T-cell (primary cell): ENCODE measurements at regions not wholly inside any gene's neighbourhood (a gene's known extent, or its start where the extent isn't known, plus 50 kb on each side); places are given as distances from the start of the nearest gene placed in this dataset.
"Not testable (repeated sequence)": the region's sequence is repeated elsewhere in the genome, so short reads cannot be mapped to it uniquely, and the experiment has no call there.

Experiments used
- ATAC-seq, 4 experiments: fragments of 200-7000 bp in 3 of 4; fragments of 150-1000 bp in 1 of 4; cut with Tn5 transposase; replicated peaks in 1 of 4; 1 replicate in 3 of 4; 2 replicates in 1 of 4; pipeline ENCODE4 v1.10.0; 2021; ENCODE audit warnings: moderate library complexity in 3 of 4, mild to moderate bottlenecking in 2 of 4, moderate number of reproducible peaks in 1 of 4
- CTCF ChIA-PET, 2 donors: fragments of 300-600 bp; sonication (Branson Sonifier 250); formaldehyde crosslinking; loops; one replicate each; lab custom pipeline; 2022; ENCODE audit warnings: antibody characterized with exemption in 2 of 2; lab: Charles Lee
- POLR2A ChIA-PET, 2 donors: fragments of 300-600 bp; sonication (Branson Sonifier 250); formaldehyde crosslinking; loops; one replicate each; lab custom pipeline; 2022; ENCODE audit warnings: antibody characterized with exemption in 2 of 2; lab: Charles Lee
- DNase-seq, 35 experiments: peaks; one replicate each; pipeline versions ENCODE4 v3.0.0 to v3.0.0-alpha.2; 2013 to 2023
- H3K27ac ChIP-seq: one replicate; pipeline ENCODE4 v1.5.1; 2013; ENCODE audit warnings: low read length
- H3K27me3 ChIP-seq, 2 experiments: replicated peaks in 1 of 2; 1 replicate in 1 of 2; 2 replicates in 1 of 2; pipeline versions ENCODE4 v1.6.1 to v1.7.0; 2013; ENCODE audit warnings: low read length in 1 of 2, mixed read lengths in 1 of 2; ENCODE audit not compliant: control insufficient read depth in 2 of 2, insufficient read depth in 2 of 2; ENCODE audit errors: extremely low read depth in 1 of 2
- H3K36me3 ChIP-seq, 2 donors: 1 replicate in 1 of 2; 2 replicates in 1 of 2; pipeline versions ENCODE4 v1.6.1 to v1.7.0; 2013; ENCODE audit warnings: low read length in 1 of 2; ENCODE audit not compliant: control insufficient read depth in 2 of 2, insufficient read depth in 1 of 2; ENCODE audit errors: extremely low read depth in 1 of 2
- H3K4me1 ChIP-seq, 2 experiments: 1 replicate in 1 of 2; 2 replicates in 1 of 2; pipeline versions ENCODE4 v1.6.1 to v1.7.0; 2013; ENCODE audit warnings: low read length in 2 of 2, mixed read lengths in 1 of 2; ENCODE audit not compliant: insufficient read depth in 2 of 2, control insufficient read depth in 1 of 2; ENCODE audit errors: extremely low read depth in 1 of 2
- H3K4me3 ChIP-seq, 2 donors: 1 replicate in 1 of 2; 2 replicates in 1 of 2; pipeline versions ENCODE4 v1.5.1 to v1.7.0; 2013; ENCODE audit warnings: mild to moderate bottlenecking in 2 of 2, low read length in 1 of 2, moderate library complexity in 1 of 2; ENCODE audit not compliant: control insufficient read depth in 1 of 2; ENCODE audit errors: extremely low read depth in 1 of 2
- H3K9me3 ChIP-seq: 2 replicates; pipeline ENCODE4 v1.7.0; 2013
- H3K27ac Mint-ChIP-seq, 2 donors: one replicate each; pipeline ENCODE4 v1.8.0; 2020 to 2021; ENCODE audit warnings: mild to moderate bottlenecking in 2 of 2, mixed read lengths in 2 of 2
- H3K27me3 Mint-ChIP-seq, 2 donors: one replicate each; pipeline ENCODE4 v1.8.0; 2021 to 2022; ENCODE audit warnings: mixed read lengths in 2 of 2
- H3K36me3 Mint-ChIP-seq: one replicate; pipeline ENCODE4 v1.8.0; 2021; ENCODE audit warnings: mixed read lengths
- H3K4me1 Mint-ChIP-seq, 3 donors: one replicate each; pipeline ENCODE4 v1.8.0; 2020 to 2022; ENCODE audit warnings: mixed read lengths in 3 of 3, mild to moderate bottlenecking in 1 of 3
- H3K4me3 Mint-ChIP-seq, 3 donors: one replicate each; pipeline ENCODE4 v1.8.0; 2020 to 2022; ENCODE audit warnings: mild to moderate bottlenecking in 3 of 3, mixed read lengths in 3 of 3, moderate library complexity in 3 of 3
- H3K9me3 Mint-ChIP-seq, 3 donors: one replicate each; pipeline ENCODE4 v1.8.0; 2020 to 2022; ENCODE audit warnings: mixed read lengths in 3 of 3
- WGBS: methylation state at CpG from one replicate; pipeline ENCODE4 v1.1.5; 2013; ENCODE audit warnings: missing lambda C conversion rate; ENCODE audit not compliant: insufficient coverage; 5-methylcytosine and 5-hydroxymethylcytosine counted together

GRCh38 chr6:4480788-4481735 lies 295.1 kb upstream of the CDYL start:
- Mint-ChIP-seq H3K27ac (no peak overlapping the region), H3K9me3 (no peaks in the 10 kb centered on the region), H3K4me3 (no peak overlapping the region), H3K36me3 (no peaks in the 10 kb centered on the region), H3K27me3 (peaks cover 21 to 38% of the 10 kb centered on the region in 2 donors), H3K4me1 (no peaks in the 10 kb centered on the region)
- 78% methylated on average over 6 of the region's 10 CpGs for WGBS
- ATAC-seq, result no peak
- DNase-seq, result no peak
- Histone ChIP-seq H3K27ac (no peak overlapping the region), H3K27me3 (peaks cover 0 to 23% of the 10 kb centered on the region in 2 experiments), H3K4me1 (no peaks in the 10 kb centered on the region), H3K9me3 (no peaks in the 10 kb centered on the region), H3K36me3 (no peaks in the 10 kb centered on the region), H3K4me3 (no peak overlapping the region)
- ChIA-PET CTCF (no interaction called here), POLR2A (interaction anchor here in 1 of 2 donors (1.2 kb wide), 1 partner anchor 9 kb away, joined by 3 read pairs; no protein-coding TSS in a partner anchor)

- peaks cover 0 to 2% (median 0%) of the 10 kb centered on the region in 3 donors for H3K9me3 Mint-ChIP-seq
- no peaks in the 10 kb centered on the region for H3K4me1 ChIP-seq
- H3K4me3 Mint-ChIP-seq, result no peak overlapping the region
- ChIA-PET CTCF (no interaction called here), POLR2A (no interaction called here)
- DNase-seq (no peak), ATAC-seq (no peak)
- no peak overlapping the region for H3K27ac Mint-ChIP-seq
- H3K9me3 ChIP-seq, result no peaks in the 10 kb centered on the region
- no peak overlapping the region for H3K4me3 ChIP-seq
- H3K36me3 ChIP-seq, result no peaks in the 10 kb centered on the region
- H3K27me3 Mint-ChIP-seq, result peaks cover 18 to 27% of the 10 kb centered on the region in 2 donors
- no CpG with 5 or more reads among the region's 3 CpGs for WGBS
- H3K4me1 Mint-ChIP-seq, result no peaks in the 10 kb centered on the region
- H3K36me3 Mint-ChIP-seq, result no peaks in the 10 kb centered on the region
- H3K27ac ChIP-seq, result no peak overlapping the region
- peaks cover 0 to 23% of the 10 kb centered on the region in 2 experiments for H3K27me3 ChIP-seq
Observed at GRCh38 chr6:4478098-4478497, 298.1 kb upstream of the CDYL start.

GRCh38 chr6:4474810-4475209 lies 301.4 kb upstream of the CDYL start:
- no peak for DNase-seq
- 80% methylated on average over 1 of the region's 4 CpGs for WGBS
- H3K36me3 Mint-ChIP-seq, result no peaks in the 10 kb centered on the region

GRCh38 chr6:4472969-4473642 lies 303.1 kb upstream of the CDYL start:
- H3K4me3 Mint-ChIP-seq, result no peak overlapping the region
- POLR2A ChIA-PET, result interaction anchor here in 1 of 2 donors (0.5 kb wide), 1 partner anchor 484 kb away, joined by 3 read pairs; no protein-coding TSS in a partner anchor
- no peak overlapping the region for H3K27ac Mint-ChIP-seq
- H3K4me1 ChIP-seq, result no peaks in the 10 kb centered on the region
- peaks cover 9 to 12% of the 10 kb centered on the region in 2 donors for H3K27me3 Mint-ChIP-seq
- no peak for ATAC-seq
- H3K9me3 Mint-ChIP-seq, result peaks cover 8 to 33% (median 15%) of the 10 kb centered on the region in 3 donors
- no peak overlapping the region for H3K4me3 ChIP-seq
- no peaks in the 10 kb centered on the region for H3K9me3 ChIP-seq
- H3K4me1 Mint-ChIP-seq, result no peaks in the 10 kb centered on the region
- H3K27me3 ChIP-seq, result no peaks in the 10 kb centered on the region
- DNase-seq, result no peak
- no CpG with 5 or more reads among the region's 6 CpGs for WGBS
- H3K27ac ChIP-seq, result no peak overlapping the region
- CTCF ChIA-PET, result no interaction called here
- H3K36me3 Mint-ChIP-seq, result no peaks in the 10 kb centered on the region
- no peaks in the 10 kb centered on the region for H3K36me3 ChIP-seq

More at GRCh38 chr6:4474810-4475209, 301.4 kb upstream of the CDYL start:
- ATAC-seq, result no peak
- H3K4me1 ChIP-seq, result no peaks in the 10 kb centered on the region
- Mint-ChIP-seq H3K9me3 (peaks cover 8 to 30% (median 15%) of the 10 kb centered on the region in 3 donors), H3K4me3 (no peak overlapping the region), H3K27me3 (peaks cover 10 to 17% of the 10 kb centered on the region in 2 donors), H3K4me1 (no peaks in the 10 kb centered on the region), H3K27ac (no peak overlapping the region)
- no peaks in the 10 kb centered on the region for H3K36me3 ChIP-seq
- H3K27me3 ChIP-seq, result peaks cover 0 to 6% of the 10 kb centered on the region in 2 experiments
- H3K27ac ChIP-seq, result no peak overlapping the region
- no peak overlapping the region for H3K4me3 ChIP-seq
- H3K9me3 ChIP-seq, result no peaks in the 10 kb centered on the region
- POLR2A ChIA-PET, result no interaction called here
- CTCF ChIA-PET, result no interaction called here

GRCh38 chr6:4472222-4472621 lies 304.0 kb upstream of the CDYL start:
- WGBS, result 92% methylated on average over 2 of the region's 3 CpGs
- POLR2A ChIA-PET, result interaction anchor here (0.5 kb wide), 2 partner anchors 9 to 484 kb away, joined by 3 read pairs; no protein-coding TSS in a partner anchor
- no peaks in the 10 kb centered on the region for H3K4me1 Mint-ChIP-seq
- H3K27ac Mint-ChIP-seq, result no peak overlapping the region
- DNase-seq (no peak), ATAC-seq (no peak)
- H3K9me3 Mint-ChIP-seq, result peaks cover 8 to 33% (median 15%) of the 10 kb centered on the region in 3 donors
- CTCF ChIA-PET, result no interaction called here
- Histone ChIP-seq H3K27ac (no peak overlapping the region), H3K4me1 (no peaks in the 10 kb centered on the region), H3K4me3 (no peak overlapping the region), H3K9me3 (no peaks in the 10 kb centered on the region), H3K27me3 (no peaks in the 10 kb centered on the region), H3K36me3 (no peaks in the 10 kb centered on the region)
- no peaks in the 10 kb centered on the region for H3K36me3 Mint-ChIP-seq
- H3K27me3 Mint-ChIP-seq, result peaks cover 3 to 4% of the 10 kb centered on the region in 2 donors
- no peak overlapping the region for H3K4me3 Mint-ChIP-seq

GRCh38 chr6:4471515-4471914 lies 304.7 kb upstream of the CDYL start:
- CTCF ChIA-PET, H3K36me3 Mint-ChIP-seq, H3K9me3 ChIP-seq: not testable (repeated sequence)

More at GRCh38 chr6:4471515-4471914, 304.7 kb upstream of the CDYL start:
- WGBS, result no CpG with 5 or more reads among the region's 4 CpGs
- POLR2A ChIA-PET, H3K27ac ChIP-seq, H3K36me3 ChIP-seq, DNase-seq, H3K4me3 ChIP-seq, H3K27me3 ChIP-seq, ATAC-seq, H3K27me3 Mint-ChIP-seq, H3K4me1 Mint-ChIP-seq, H3K27ac Mint-ChIP-seq, H3K4me3 Mint-ChIP-seq, H3K4me1 ChIP-seq: not testable (repeated sequence)
- H3K9me3 Mint-ChIP-seq, result peaks cover 8 to 33% (median 15%) of the 10 kb centered on the region in 3 donors
